HepG2 (cell line): ENCODE measurements at regions not wholly inside any gene's neighbourhood (a gene's known extent, or its start where the extent isn't known, plus 50 kb on each side); places are given as distances from the start of the nearest gene placed in this dataset.

Source experiments
- ATAC-seq: fragments of 200-7000 bp; cut with Tn5 transposase; 3 replicates; pipeline ENCODE4 v1.9.1; 2020; ENCODE audit warnings: mild to moderate bottlenecking, moderate library complexity
- BruUV-seq: library from RNA; stranded (reverse); fragments of 400-500 nt; replicated peaks from 2 replicates; lab custom pipeline; 2021; lab: Mats Ljungman, UMichigan
- CTCF ChIA-PET: fragments of 300-600 bp; formaldehyde crosslinking; extraction: SDS; loops from one replicate; lab custom pipeline; 2021; ENCODE audit warnings: low total read pairs, inconsistent platforms, low intra/inter-chr PET ratio; lab: Yijun Ruan, JAX
- POLR2A ChIA-PET: fragments of 350-600 bp; sonication (Branson Sonifier 250); formaldehyde crosslinking; loops from one replicate; lab custom pipeline; 2020; ENCODE audit warnings: antibody characterized with exemption, inconsistent platforms; lab: Yijun Ruan, JAX
- DNase-seq: peaks from one replicate; pipeline ENCODE4 v3.0.0-alpha.2; 2015; ENCODE audit warnings: low spot score
- FAIRE-seq: peaks from 3 replicates; lab custom pipeline; 2011; peaks lifted over from hg19 to GRCh38; lab: Jason Lieb, UNC
- H2AFZ ChIP-seq: one replicate; pipeline ENCODE4 v1.6.1; 2011; ENCODE audit warnings: low read length, inconsistent platforms
- H3K27ac ChIP-seq: fragments of 300-600 bp; 3 replicates; pipeline ENCODE4 v1.8.0; 2011; ENCODE audit warnings: mixed run types, mild to moderate bottlenecking, mixed read lengths, low read length, inconsistent platforms; ENCODE audit not compliant: insufficient read depth; ENCODE audit errors: extremely low read length
- H3K27me3 ChIP-seq, 2 experiments: fragments of 200-600 bp in 1 of 2; 2 replicates in 1 of 2; 3 replicates in 1 of 2; pipeline versions ENCODE4 v1.6.0 to v1.8.0; 2011; ENCODE audit warnings: low read length in 2 of 2, mild to moderate bottlenecking in 2 of 2, moderate library complexity in 2 of 2, inconsistent platforms in 1 of 2; ENCODE audit not compliant: insufficient read depth in 2 of 2, control insufficient read depth in 1 of 2
- H3K36me3 ChIP-seq, 2 experiments: fragments of 200-600 bp in 1 of 2; replicated peaks in 1 of 2; 2 replicates in 1 of 2; 3 replicates in 1 of 2; pipeline versions ENCODE4 v1.5.1 to v1.8.0; 2011; ENCODE audit warnings: low read length in 2 of 2, inconsistent platforms in 1 of 2; ENCODE audit not compliant: insufficient read depth in 2 of 2, control insufficient read depth in 1 of 2
- H3K4me1 ChIP-seq: 2 replicates; pipeline ENCODE4 v1.5.1; 2012; ENCODE audit warnings: low read length, inconsistent platforms; ENCODE audit not compliant: insufficient read depth
- H3K4me2 ChIP-seq: 2 replicates; pipeline ENCODE4 v1.6.0; 2011; ENCODE audit warnings: low read depth, low read length, inconsistent platforms
- H3K4me3 ChIP-seq, 3 experiments: fragments of 200-600 bp in 1 of 3; sonication (generic), shearing (Covaris generic) in 1 of 3; replicated peaks in 1 of 3; 2 replicates each; pipeline ENCODE4 v1.5.1; 2011 to 2016; ENCODE audit warnings: low read length in 3 of 3, inconsistent platforms in 2 of 3, low read depth in 2 of 3, mild to moderate bottlenecking in 2 of 3, control low read depth in 1 of 3, mixed read lengths in 1 of 3; ENCODE audit not compliant: insufficient read depth in 1 of 3
- H3K79me2 ChIP-seq: one replicate; pipeline ENCODE4 v1.6.1; 2011; ENCODE audit warnings: low read length, inconsistent platforms; ENCODE audit not compliant: insufficient read depth
- H3K9ac ChIP-seq: 2 replicates; pipeline ENCODE4 v1.6.0; 2011; ENCODE audit warnings: mild to moderate bottlenecking, low read depth, low read length, inconsistent platforms; ENCODE audit not compliant: insufficient read depth
- H3K9me3 ChIP-seq: 2 replicates; pipeline ENCODE4 v1.5.1; 2012; ENCODE audit warnings: mild to moderate bottlenecking, low read length
- H4K20me1 ChIP-seq: 2 replicates; pipeline ENCODE4 v1.6.0; 2011; ENCODE audit warnings: inconsistent platforms, mild to moderate bottlenecking, low read length, moderate library complexity; ENCODE audit not compliant: insufficient read depth
- ELK4 ChIP-seq: sonication (generic); formaldehyde crosslinking; IDR thresholded peaks from 2 replicates; pipeline ENCODE4 v1.9.0; 2021; ENCODE audit warnings: missing genetic modification reagents, borderline replicate concordance
- JUN ChIP-seq: sonication (generic); formaldehyde crosslinking; IDR thresholded peaks from 2 replicates; pipeline ENCODE4 v1.4.0; 2020; ENCODE audit warnings: mild to moderate bottlenecking, missing genetic modification reagents
- KLF13 ChIP-seq: sonication (generic); formaldehyde crosslinking; IDR thresholded peaks from 2 replicates; pipeline ENCODE4 v1.4.0; 2020; ENCODE audit warnings: mild to moderate bottlenecking, missing genetic modification reagents
- MAX ChIP-seq: IDR thresholded peaks from 2 replicates; pipeline ENCODE4 v1.6.1; 2012; ENCODE audit warnings: inconsistent platforms
- NCOA5 ChIP-seq: sonication (generic); formaldehyde crosslinking; IDR thresholded peaks from 2 replicates; pipeline ENCODE4 v1.4.0; 2020; ENCODE audit warnings: missing genetic modification reagents
- PBX3 ChIP-seq: sonication (generic); formaldehyde crosslinking; IDR thresholded peaks from 2 replicates; pipeline ENCODE4 v1.8.1; 2023; ENCODE audit warnings: missing genetic modification reagents, inconsistent platforms, borderline replicate concordance
- U2AF2 ChIP-seq: fragments of 200-400 bp; formaldehyde crosslinking; IDR thresholded peaks from 2 replicates; pipeline ENCODE4 v1.6.1; 2017; ENCODE audit warnings: low read depth, mild to moderate bottlenecking, low read length
- ZNF101 ChIP-seq: sonication (generic); formaldehyde crosslinking; IDR thresholded peaks from 2 replicates; pipeline ENCODE4 v1.4.0; 2020; ENCODE audit warnings: mild to moderate bottlenecking, low read depth, missing genetic modification reagents, borderline replicate concordance
- ZNF224 ChIP-seq: sonication (generic); formaldehyde crosslinking; IDR thresholded peaks from 2 replicates; pipeline ENCODE4 v1.5.0; 2020; ENCODE audit warnings: mild to moderate bottlenecking, missing genetic modification reagents
- ZNF253 ChIP-seq: sonication (generic); formaldehyde crosslinking; IDR thresholded peaks from 2 replicates; pipeline ENCODE4 v1.8.0; 2022; ENCODE audit warnings: mild to moderate bottlenecking, missing genetic modification reagents, borderline replicate concordance
- ZNF30 ChIP-seq: sonication (generic); formaldehyde crosslinking; IDR thresholded peaks from 2 replicates; pipeline ENCODE4 v1.5.0; 2020; ENCODE audit warnings: mild to moderate bottlenecking, missing genetic modification reagents
- ZNF383 ChIP-seq: sonication (generic); formaldehyde crosslinking; IDR thresholded peaks from 2 replicates; pipeline ENCODE4 v1.4.0; 2020; ENCODE audit warnings: missing genetic modification reagents, mild to moderate bottlenecking, borderline replicate concordance
- ZNF562 ChIP-seq: sonication (generic); formaldehyde crosslinking; IDR thresholded peaks from 2 replicates; pipeline ENCODE4 v1.8.0; 2022; ENCODE audit warnings: missing genetic modification reagents, borderline replicate concordance
- ZNF609 ChIP-seq: sonication (generic); formaldehyde crosslinking; IDR thresholded peaks from 2 replicates; pipeline ENCODE4 v1.4.0; 2020; ENCODE audit warnings: mild to moderate bottlenecking, missing genetic modification reagents, borderline replicate concordance
- ZNF891 ChIP-seq: sonication (generic); formaldehyde crosslinking; IDR thresholded peaks from 2 replicates; pipeline ENCODE4 v1.5.0; 2020; ENCODE audit warnings: mild to moderate bottlenecking, missing genetic modification reagents
- ZUFSP ChIP-seq: sonication (generic); formaldehyde crosslinking; IDR thresholded peaks from 2 replicates; pipeline ENCODE4 v1.9.0; 2021; ENCODE audit warnings: missing genetic modification reagents, mild to moderate bottlenecking, borderline replicate concordance
- WGBS: methylation state at CpG from one replicate; pipeline ENCODE4 v1.1.6; 2017; ENCODE audit warnings: low lambda C conversion rate; 5-methylcytosine and 5-hydroxymethylcytosine counted together
- in situ Hi-C: cut with HindIII; loops from 2 replicates; pipeline ENCODE4 v1.10.0; 2017; ENCODE audit warnings: low pct_unique_long_range_greater_than_20kb; ENCODE audit not compliant: extremely low pct_ligation_motif_present
- intact Hi-C: fragments of 100-400 bp; cut with micrococcal nuclease; formaldehyde crosslinking; loops from one replicate; pipeline ENCODE4 v1.10.0; 2022; ENCODE audit not compliant: unreplicated experiment

- FAIRE-seq (no peak), ATAC-seq (no peak), DNase-seq (no peak)
- BruUV-seq: no TSS peak
- H3K27me3 ChIP-seq: peaks cover 0 to 6% of the 10 kb centered on the region in 2 experiments; a peak in 1 of 5 replicates
- H2AFZ ChIP-seq: no peak overlapping the region
- ChIA-PET CTCF (no interaction called here), POLR2A (no interaction called here)
- no peaks in the 10 kb centered on the region for H3K9me3 ChIP-seq
- no peaks in the 10 kb centered on the region for H3K79me2 ChIP-seq
- H3K9ac ChIP-seq: no peak overlapping the region
- H3K4me1 ChIP-seq: peaks cover 9% of the 10 kb centered on the region
- intact Hi-C loops (loop anchor here (10.0 kb wide), 1 partner anchor 75 kb away; the partner anchor contains the start of genes HNRNPK and RMI1), in situ Hi-C loops (no loop called here)
- WGBS: 0% methylated on average over 1 of the region's 1 CpG
- H3K4me3 ChIP-seq: no peak overlapping the region
- no peak overlapping the region for H3K27ac ChIP-seq
- H3K4me2 ChIP-seq: no peak overlapping the region
- no peaks in the 10 kb centered on the region for H3K36me3 ChIP-seq
- H4K20me1 ChIP-seq: no peaks in the 10 kb centered on the region
- TF ChIP-seq KLF13 (no peak), ZNF383 (CRISPR knock-in tag) (no peak), ZNF253 (CRISPR knock-in tag) (no peak), ZNF562 (no peak), ZNF30 (CRISPR knock-in tag) (no peak), ZNF101 (no peak), ZUFSP (no peak), PBX3 (CRISPR knock-in tag) (no peak), NCOA5 (CRISPR knock-in tag) (no peak), ZNF224 (CRISPR knock-in tag) (no peak), ZNF891 (no peak), MAX (no peak), JUN (CRISPR knock-in tag) (no peak), U2AF2 (no peak), ELK4 (CRISPR knock-in tag) (no peak), ZNF609 (no peak)
Measured at GRCh38 chr9:84059936-84060335, 79.3 kb downstream of the RMI1 start.
